H1 (cell line): ENCODE measurements at regions not wholly inside any gene's neighbourhood (a gene's known extent, or its start where the extent isn't known, plus 50 kb on each side); places are given as distances from the start of the nearest gene placed in this dataset.

Experiments used
- CTCF ChIA-PET: fragments of 300-600 bp; sonication (Branson Sonifier 250); formaldehyde crosslinking; loops from one replicate; lab custom pipeline; 2021; ENCODE audit not compliant: partially characterized antibody; lab: Charles Lee
- POLR2A ChIA-PET: fragments of 300-600 bp; sonication (Branson Sonifier 250); formaldehyde crosslinking; loops from one replicate; lab custom pipeline; 2021; ENCODE audit warnings: inconsistent platforms; ENCODE audit not compliant: partially characterized antibody; lab: Charles Lee
- DNase-seq, 2 experiments: peaks; one replicate each; pipeline versions ENCODE4 v3.0.0 to v3.0.0-alpha.2; 2010 to 2022; ENCODE audit warnings: low spot score in 2 of 2, low read depth in 1 of 2, mixed read lengths in 1 of 2
- FAIRE-seq: peaks from 2 replicates; lab custom pipeline; 2011; peaks lifted over from hg19 to GRCh38; lab: Jason Lieb, UNC
- H2AFZ ChIP-seq: 2 replicates; pipeline ENCODE4 v1.8.1; 2012; ENCODE audit warnings: low read length, inconsistent platforms
- H2AK5ac ChIP-seq: 2 replicates; pipeline ENCODE4 v1.6.1; 2013; ENCODE audit warnings: low read depth, low read length
- H2BK120ac ChIP-seq: replicated peaks from 2 replicates; pipeline ENCODE3; 2013; ENCODE audit warnings: low read depth, low read length, inconsistent platforms
- H2BK12ac ChIP-seq: 2 replicates; pipeline ENCODE4 v1.6.1; 2013; ENCODE audit warnings: low read depth, low read length
- H2BK15ac ChIP-seq: 2 replicates; pipeline ENCODE4 v1.6.1; 2013; ENCODE audit warnings: low read length
- H2BK20ac ChIP-seq: 2 replicates; pipeline ENCODE4 v1.6.1; 2013; ENCODE audit warnings: low read length
- H2BK5ac ChIP-seq: 2 replicates; pipeline ENCODE4 v1.6.1; 2013; ENCODE audit warnings: low read depth, low read length
- H3K14ac ChIP-seq: 2 replicates; pipeline ENCODE4 v1.6.1; 2013; ENCODE audit warnings: inconsistent platforms; ENCODE audit not compliant: insufficient read length
- H3K18ac ChIP-seq: 2 replicates; pipeline ENCODE4 v1.6.1; 2013; ENCODE audit warnings: low read length; ENCODE audit errors: extremely low read depth
- H3K23ac ChIP-seq: 2 replicates; pipeline ENCODE4 v1.6.1; 2013; ENCODE audit warnings: inconsistent platforms; ENCODE audit not compliant: insufficient read length
- H3K23me2 ChIP-seq: 2 replicates; pipeline ENCODE4 v1.6.1; 2013; ENCODE audit warnings: low read depth, low read length
- H3K27ac ChIP-seq: 2 replicates; pipeline ENCODE4 v1.6.1; 2011; ENCODE audit warnings: low read depth, low read length, inconsistent platforms
- H3K27me3 ChIP-seq, 4 experiments: replicated peaks in 1 of 4; 1 replicate in 1 of 4; 2 replicates in 3 of 4; pipeline versions ENCODE4 v1.6.1 to v1.8.1; 2011 to 2013; ENCODE audit warnings: low read length in 3 of 4, mild to moderate bottlenecking in 3 of 4, inconsistent platforms in 2 of 4, mixed read lengths in 2 of 4, moderate library complexity in 1 of 4; ENCODE audit not compliant: control insufficient read depth in 3 of 4, insufficient read depth in 3 of 4; ENCODE audit errors: extremely low read depth in 1 of 4
- H3K36me3 ChIP-seq, 4 experiments: 2 replicates each; pipeline versions ENCODE4 v1.6.1 to v1.8.1; 2011 to 2013; ENCODE audit warnings: mild to moderate bottlenecking in 4 of 4, low read length in 3 of 4, moderate library complexity in 2 of 4, control low read depth in 1 of 4, inconsistent platforms in 1 of 4; ENCODE audit not compliant: insufficient read depth in 4 of 4, control insufficient read depth in 2 of 4
- H3K4ac ChIP-seq: replicated peaks from 2 replicates; pipeline ENCODE3; 2013; ENCODE audit warnings: low read length, low read depth, mixed read lengths, inconsistent platforms; ENCODE audit not compliant: insufficient read length
- H3K4me1 ChIP-seq, 4 experiments: replicated peaks in 1 of 4; 1 replicate in 1 of 4; 2 replicates in 3 of 4; pipeline versions ENCODE4 v1.6.1 to v1.8.1; 2011 to 2013; ENCODE audit warnings: low read length in 3 of 4, inconsistent platforms in 2 of 4, mixed read lengths in 1 of 4; ENCODE audit not compliant: insufficient read depth in 4 of 4, control insufficient read depth in 3 of 4
- H3K4me2 ChIP-seq, 2 experiments: 2 replicates each; pipeline versions ENCODE4 v1.6.1 to v1.8.1; 2011 to 2013; ENCODE audit warnings: low read depth in 2 of 2, low read length in 2 of 2, control low read depth in 1 of 2, inconsistent platforms in 1 of 2, mild to moderate bottlenecking in 1 of 2; ENCODE audit not compliant: insufficient read depth in 1 of 2
- H3K4me3 ChIP-seq, 4 experiments: fragments of 200-600, 300-600 bp in 1 of 4; sonication (generic), shearing (Covaris generic), sonication (Bioruptor Twin) in 1 of 4; 2 replicates each; pipeline versions ENCODE4 v1.5.1 to v1.8.1; 2011 to 2016; ENCODE audit warnings: low read length in 4 of 4, low read depth in 3 of 4, control low read depth in 2 of 4, inconsistent platforms in 2 of 4, mild to moderate bottlenecking in 2 of 4, mixed read lengths in 1 of 4, moderate library complexity in 1 of 4; ENCODE audit not compliant: insufficient read depth in 2 of 4; ENCODE audit errors: extremely low read depth in 1 of 4
- H3K56ac ChIP-seq: replicated peaks from 2 replicates; pipeline ENCODE3; 2013; ENCODE audit warnings: low read depth, mild to moderate bottlenecking, mixed read lengths, low read length, inconsistent platforms; ENCODE audit not compliant: insufficient read length
- H3K79me1 ChIP-seq: 2 replicates; pipeline ENCODE4 v1.6.1; 2013; ENCODE audit warnings: low read depth, low read length, control low read depth
- H3K79me2 ChIP-seq, 2 experiments: 2 replicates each; pipeline versions ENCODE4 v1.6.1 to v1.8.1; 2012 to 2013; ENCODE audit warnings: low read length in 2 of 2, mild to moderate bottlenecking in 2 of 2, inconsistent platforms in 1 of 2; ENCODE audit not compliant: insufficient read depth in 2 of 2, control insufficient read depth in 1 of 2
- H3K9ac ChIP-seq, 4 experiments: replicated peaks in 1 of 4; 1 replicate in 1 of 4; 2 replicates in 3 of 4; pipeline versions ENCODE4 v1.6.1 to v1.8.1; 2011 to 2013; ENCODE audit warnings: low read depth in 3 of 4, low read length in 3 of 4, control low read depth in 2 of 4, mild to moderate bottlenecking in 2 of 4, moderate library complexity in 2 of 4, inconsistent platforms in 1 of 4; ENCODE audit errors: extremely low read depth in 1 of 4
- H3K9me3 ChIP-seq, 2 experiments: 2 replicates each; pipeline versions ENCODE4 v1.6.1 to v1.8.1; 2012 to 2013; ENCODE audit warnings: mild to moderate bottlenecking in 2 of 2, moderate library complexity in 2 of 2, control low read depth in 1 of 2, inconsistent platforms in 1 of 2, low read depth in 1 of 2, low read length in 1 of 2, mixed read lengths in 1 of 2; ENCODE audit not compliant: insufficient read depth in 2 of 2
- H4K20me1 ChIP-seq, 2 experiments: replicated peaks in 1 of 2; 2 replicates each; pipeline versions ENCODE3 to v1.8.1; 2011 to 2013; ENCODE audit warnings: inconsistent platforms in 2 of 2, low read length in 2 of 2, mild to moderate bottlenecking in 1 of 2; ENCODE audit not compliant: insufficient read depth in 2 of 2, control insufficient read depth in 1 of 2
- H4K5ac ChIP-seq: 2 replicates; pipeline ENCODE4 v1.6.1; 2013; ENCODE audit warnings: low read length, low read depth, mixed read lengths, inconsistent platforms; ENCODE audit not compliant: insufficient read length
- H4K8ac ChIP-seq: 2 replicates; pipeline ENCODE4 v1.8.0; 2013; ENCODE audit warnings: mild to moderate bottlenecking, moderate library complexity, low read length, inconsistent platforms; ENCODE audit not compliant: insufficient read depth; ENCODE audit errors: extremely low read depth
- H4K91ac ChIP-seq: replicated peaks from 2 replicates; pipeline ENCODE3; 2013; ENCODE audit warnings: low read length, mixed read lengths, inconsistent platforms; ENCODE audit not compliant: insufficient read length
- EP300 ChIP-seq, 2 experiments: IDR thresholded peaks; 1 replicate in 1 of 2; 2 replicates in 1 of 2; pipeline ENCODE4 v1.6.1; 2011 to 2012; ENCODE audit warnings: low read depth in 2 of 2, low read length in 2 of 2, mild to moderate bottlenecking in 2 of 2, borderline replicate concordance in 1 of 2, inconsistent platforms in 1 of 2, moderate library complexity in 1 of 2
- EZH2 ChIP-seq: fragments of 200-600 bp; sonication (generic); IDR thresholded peaks from 2 replicates; pipeline ENCODE4 v1.7.1; 2012; ENCODE audit warnings: low read depth, mild to moderate bottlenecking, moderate library complexity, low read length, inconsistent platforms; ENCODE audit not compliant: severe bottlenecking
- GABPA ChIP-seq: IDR thresholded peaks from 2 replicates; pipeline ENCODE4 v1.6.1; 2011; ENCODE audit warnings: mild to moderate bottlenecking, low read length, moderate library complexity, borderline replicate concordance; ENCODE audit not compliant: insufficient read depth
- HDAC2 ChIP-seq, 2 experiments: fragments of 300-600 bp in 1 of 2; sonication (generic) in 1 of 2; IDR thresholded peaks; 2 replicates each; pipeline ENCODE4 v1.6.1; 2011 to 2012; ENCODE audit warnings: low read depth in 2 of 2, low read length in 2 of 2, mild to moderate bottlenecking in 2 of 2, moderate library complexity in 2 of 2, borderline replicate concordance in 1 of 2, inconsistent platforms in 1 of 2
- HDAC6 ChIP-seq: IDR thresholded peaks from one replicate; pipeline ENCODE4 v1.7.1; 2012; ENCODE audit warnings: low read depth, mild to moderate bottlenecking, inconsistent platforms, low read length, moderate library complexity
- KDM1A ChIP-seq: fragments of 200-600, 300-600 bp; sonication (generic); IDR thresholded peaks from 2 replicates; pipeline ENCODE4 v1.7.1; 2016; ENCODE audit warnings: mild to moderate bottlenecking, low read length, borderline replicate concordance
- KDM4A ChIP-seq: IDR thresholded peaks from one replicate; pipeline ENCODE4 v1.7.1; 2012; ENCODE audit warnings: low read depth, mild to moderate bottlenecking, moderate library complexity, low read length, inconsistent platforms; ENCODE audit not compliant: severe bottlenecking
- TEAD4 ChIP-seq: IDR thresholded peaks from 2 replicates; pipeline ENCODE4 v1.6.1; 2012; ENCODE audit warnings: low read depth, low read length, inconsistent platforms, mixed read lengths
- WGBS, 2 experiments: shearing (Covaris generic) in 1 of 2; methylation state at CpG; one replicate each; pipeline versions ENCODE4 v1.1.6 to v1.1.7; 2013 to 2015; ENCODE audit warnings: low lambda C conversion rate in 2 of 2, mixed read lengths in 2 of 2, inconsistent platforms in 1 of 2, low coverage in 1 of 2, missing lambda C conversion rate in 1 of 2; ENCODE audit not compliant: insufficient replicate concordance in 2 of 2, insufficient coverage in 1 of 2, insufficient read length in 1 of 2; ENCODE audit errors: extremely low coverage in 1 of 2, missing lambda C conversion rate in 1 of 2; 5-methylcytosine and 5-hydroxymethylcytosine counted together
- TF ChIP-seq, protein P1 (sequence below): IDR thresholded peaks from 2 replicates; pipeline ENCODE4 v1.6.1; 2012; ENCODE audit warnings: inconsistent platforms
- TF ChIP-seq, protein P2 (sequence below), 3 experiments: IDR thresholded peaks; 1 replicate in 2 of 3; 2 replicates in 1 of 3; pipeline versions ENCODE4 v1.5.1 to v1.6.1; 2011; ENCODE audit warnings: low read length in 3 of 3, mild to moderate bottlenecking in 3 of 3, inconsistent platforms in 2 of 3, low read depth in 1 of 3, moderate library complexity in 1 of 3; ENCODE audit not compliant: insufficient read depth in 1 of 3; ENCODE audit errors: control extremely low read depth in 1 of 3

DNA sequence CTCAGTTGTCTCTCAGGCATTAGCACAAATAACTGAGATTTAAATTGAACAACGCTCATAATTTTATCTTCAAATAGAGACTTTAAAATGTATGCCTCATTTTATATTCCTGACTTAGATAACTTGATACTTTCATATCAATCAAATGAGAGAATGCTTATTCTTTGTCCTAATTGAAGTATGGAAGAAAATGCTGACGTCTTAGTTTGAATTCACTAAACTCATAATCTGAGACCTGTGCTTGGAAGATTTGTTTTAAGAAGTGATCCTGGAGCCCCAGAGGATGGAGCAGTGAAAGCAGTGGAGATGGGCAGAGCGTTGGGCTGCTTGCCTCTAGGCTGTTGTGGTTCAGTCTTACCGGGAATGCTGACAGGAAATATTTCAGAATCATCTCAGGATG is 76.1 kb downstream of the ZNF518B start:
- no peak for FAIRE-seq
- H3K79me2 ChIP-seq: no peaks in the 10 kb centered on the region
- TF ChIP-seq KDM4A (no peak), HDAC2 (IDR thresholded peaks at IDR 0.05; ENCODE audit: borderline replicate concordance in 1 of 2, low read depth in 2 of 2, low read length in 2 of 2) (no peak), HDAC6 (no peak), TEAD4 (no peak), EZH2 (no peak), EP300 (IDR thresholded peaks at IDR 0.05; ENCODE audit: borderline replicate concordance in 1 of 2, low read depth in 2 of 2, low read length in 2 of 2) (no peak), KDM1A (no peak), GABPA (no peak)
- TF ChIP-seq, protein P1, sequence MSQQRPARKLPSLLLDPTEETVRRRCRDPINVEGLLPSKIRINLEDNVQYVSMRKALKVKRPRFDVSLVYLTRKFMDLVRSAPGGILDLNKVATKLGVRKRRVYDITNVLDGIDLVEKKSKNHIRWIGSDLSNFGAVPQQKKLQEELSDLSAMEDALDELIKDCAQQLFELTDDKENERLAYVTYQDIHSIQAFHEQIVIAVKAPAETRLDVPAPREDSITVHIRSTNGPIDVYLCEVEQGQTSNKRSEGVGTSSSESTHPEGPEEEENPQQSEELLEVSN: no peak
- TF ChIP-seq, protein P2, sequence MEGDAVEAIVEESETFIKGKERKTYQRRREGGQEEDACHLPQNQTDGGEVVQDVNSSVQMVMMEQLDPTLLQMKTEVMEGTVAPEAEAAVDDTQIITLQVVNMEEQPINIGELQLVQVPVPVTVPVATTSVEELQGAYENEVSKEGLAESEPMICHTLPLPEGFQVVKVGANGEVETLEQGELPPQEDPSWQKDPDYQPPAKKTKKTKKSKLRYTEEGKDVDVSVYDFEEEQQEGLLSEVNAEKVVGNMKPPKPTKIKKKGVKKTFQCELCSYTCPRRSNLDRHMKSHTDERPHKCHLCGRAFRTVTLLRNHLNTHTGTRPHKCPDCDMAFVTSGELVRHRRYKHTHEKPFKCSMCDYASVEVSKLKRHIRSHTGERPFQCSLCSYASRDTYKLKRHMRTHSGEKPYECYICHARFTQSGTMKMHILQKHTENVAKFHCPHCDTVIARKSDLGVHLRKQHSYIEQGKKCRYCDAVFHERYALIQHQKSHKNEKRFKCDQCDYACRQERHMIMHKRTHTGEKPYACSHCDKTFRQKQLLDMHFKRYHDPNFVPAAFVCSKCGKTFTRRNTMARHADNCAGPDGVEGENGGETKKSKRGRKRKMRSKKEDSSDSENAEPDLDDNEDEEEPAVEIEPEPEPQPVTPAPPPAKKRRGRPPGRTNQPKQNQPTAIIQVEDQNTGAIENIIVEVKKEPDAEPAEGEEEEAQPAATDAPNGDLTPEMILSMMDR (IDR thresholded peaks at IDR 0.05; ENCODE audit: control extremely low read depth in 1 of 3, insufficient read depth in 1 of 3, low read depth in 1 of 3, low read length in 3 of 3): no peak

More for the DNA sequence above, 76.1 kb downstream of the ZNF518B start:
- no peak overlapping the region for H3K9ac ChIP-seq
- H4K8ac ChIP-seq: no peak overlapping the region
- no peak overlapping the region for H3K14ac ChIP-seq
- DNase-seq: no peak
- H2BK12ac ChIP-seq: no peak overlapping the region
- no peak overlapping the region for H2AK5ac ChIP-seq
- ChIA-PET POLR2A (no interaction called here), CTCF (no interaction called here)
- H3K23me2 ChIP-seq: no peaks in the 10 kb centered on the region
- no peak overlapping the region for H3K4ac ChIP-seq
- no peaks in the 10 kb centered on the region for H3K27me3 ChIP-seq
- no peak overlapping the region for H2BK15ac ChIP-seq
- no peaks in the 10 kb centered on the region for H3K9me3 ChIP-seq
- H3K18ac ChIP-seq: no peak overlapping the region
- H3K4me1 ChIP-seq: no peaks in the 10 kb centered on the region
- no peak overlapping the region for H3K4me2 ChIP-seq
- no peak overlapping the region for H4K91ac ChIP-seq
- H2BK120ac ChIP-seq: no peak overlapping the region
- H3K56ac ChIP-seq: no peak overlapping the region
- H4K5ac ChIP-seq: no peak overlapping the region
- H2AFZ ChIP-seq: no peak overlapping the region
- no peak overlapping the region for H3K23ac ChIP-seq
- H3K79me1 ChIP-seq: no peaks in the 10 kb centered on the region
- WGBS, 2 experiments: 93% methylated on average over 4 of the region's 4 CpGs; no CpG with 5 or more reads in 1 of the 2 experiments
- no peak overlapping the region for H2BK20ac ChIP-seq
- no peak overlapping the region for H2BK5ac ChIP-seq
- no peaks in the 10 kb centered on the region for H4K20me1 ChIP-seq
- H3K36me3 ChIP-seq: no peaks in the 10 kb centered on the region
- no peak overlapping the region for H3K27ac ChIP-seq
- no peak overlapping the region for H3K4me3 ChIP-seq
